ENCODE measurements at regions not wholly inside any gene's neighbourhood (a gene's known extent, or its start where the extent isn't known, plus 50 kb on each side); places are given as distances from the start of the nearest gene placed in this dataset.
A peak's percentile ranks its signal among the peaks of the same experiment; 100 is the strongest.

- in situ Hi-C loops (cut with MboI; ENCODE audit: low sequenced_read_pairs, unreplicated experiment), result no loop called here
Measured at GRCh38 chr14:61868846-61869245, 106.6 kb downstream of the SNAPC1 start.

DNA sequence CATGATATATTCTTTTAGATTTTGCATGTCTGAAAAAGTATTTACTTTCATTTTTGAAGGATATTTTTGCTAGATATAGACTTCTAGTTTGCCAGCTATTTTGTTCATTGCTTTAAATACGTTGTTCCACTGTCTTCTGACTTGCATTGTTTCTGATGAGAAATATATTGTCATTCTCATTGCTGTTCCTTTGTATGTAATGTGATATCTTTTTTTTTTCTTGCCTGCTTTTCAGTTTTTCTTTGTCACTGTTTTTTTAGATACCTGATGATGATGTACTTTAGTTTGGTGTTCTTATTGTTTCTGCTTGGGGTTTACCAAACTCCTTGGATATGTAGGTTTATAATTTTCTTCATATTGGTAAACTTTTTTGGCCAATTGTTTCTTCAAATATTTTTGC is 107.9 kb downstream of the SNAPC1 start:
- no peak for DNase-seq (ENCODE audit: low spot score)
- TF ChIP-seq, protein P1, sequence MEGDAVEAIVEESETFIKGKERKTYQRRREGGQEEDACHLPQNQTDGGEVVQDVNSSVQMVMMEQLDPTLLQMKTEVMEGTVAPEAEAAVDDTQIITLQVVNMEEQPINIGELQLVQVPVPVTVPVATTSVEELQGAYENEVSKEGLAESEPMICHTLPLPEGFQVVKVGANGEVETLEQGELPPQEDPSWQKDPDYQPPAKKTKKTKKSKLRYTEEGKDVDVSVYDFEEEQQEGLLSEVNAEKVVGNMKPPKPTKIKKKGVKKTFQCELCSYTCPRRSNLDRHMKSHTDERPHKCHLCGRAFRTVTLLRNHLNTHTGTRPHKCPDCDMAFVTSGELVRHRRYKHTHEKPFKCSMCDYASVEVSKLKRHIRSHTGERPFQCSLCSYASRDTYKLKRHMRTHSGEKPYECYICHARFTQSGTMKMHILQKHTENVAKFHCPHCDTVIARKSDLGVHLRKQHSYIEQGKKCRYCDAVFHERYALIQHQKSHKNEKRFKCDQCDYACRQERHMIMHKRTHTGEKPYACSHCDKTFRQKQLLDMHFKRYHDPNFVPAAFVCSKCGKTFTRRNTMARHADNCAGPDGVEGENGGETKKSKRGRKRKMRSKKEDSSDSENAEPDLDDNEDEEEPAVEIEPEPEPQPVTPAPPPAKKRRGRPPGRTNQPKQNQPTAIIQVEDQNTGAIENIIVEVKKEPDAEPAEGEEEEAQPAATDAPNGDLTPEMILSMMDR (IDR thresholded peaks at IDR 0.05; ENCODE audit: borderline replicate concordance, control extremely low read depth, extremely low read depth, insufficient read depth, missing control alignments), result no peak
- in situ Hi-C loops (cut with MboI; ENCODE audit: low sequenced_read_pairs, unreplicated experiment), result no loop called here

More at GRCh38 chr14:61868846-61869245, 106.6 kb downstream of the SNAPC1 start:
- TF ChIP-seq, protein P1 (IDR thresholded peaks at IDR 0.05; ENCODE audit: borderline replicate concordance, control extremely low read depth, extremely low read depth, insufficient read depth, missing control alignments), result no peak
- DNase-seq (ENCODE audit: low spot score), result no peak

DNA sequence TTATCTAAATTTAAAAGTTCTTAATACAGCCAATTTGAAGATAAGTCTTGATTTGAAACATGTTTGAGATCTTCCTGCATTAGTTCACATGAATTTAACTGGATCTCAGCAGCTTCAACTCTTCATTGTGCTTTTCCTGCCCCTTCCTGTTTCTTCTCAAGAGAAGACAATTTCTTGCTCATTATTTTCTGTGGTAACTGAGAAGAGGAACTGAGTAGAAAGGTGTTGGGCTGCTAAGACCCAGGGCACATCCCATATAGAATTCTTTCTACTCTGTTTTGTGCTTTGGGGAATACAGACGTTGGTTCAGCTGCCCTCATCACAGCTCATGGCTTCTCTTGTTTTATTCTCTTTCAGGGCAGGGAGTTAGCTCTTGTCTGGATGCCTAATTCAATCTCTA is 110.2 kb downstream of the SNAPC1 start:
- peak; percentile 41 for DNase-seq (ENCODE audit: low spot score)
- TF ChIP-seq, protein P1 (IDR thresholded peaks at IDR 0.05; ENCODE audit: borderline replicate concordance, control extremely low read depth, extremely low read depth, insufficient read depth, missing control alignments), result no peak
- in situ Hi-C loops (cut with MboI; ENCODE audit: low sequenced_read_pairs, unreplicated experiment), result no loop called here

GRCh38 chr14:61875483-61875882 is 113.3 kb downstream of the SNAPC1 start:
- DNase-seq (ENCODE audit: low spot score), result no peak
- in situ Hi-C loops (cut with MboI; ENCODE audit: low sequenced_read_pairs, unreplicated experiment), result no loop called here
- TF ChIP-seq, protein P1 (IDR thresholded peaks at IDR 0.05; ENCODE audit: borderline replicate concordance, control extremely low read depth, extremely low read depth, insufficient read depth, missing control alignments), result no peak

DNA sequence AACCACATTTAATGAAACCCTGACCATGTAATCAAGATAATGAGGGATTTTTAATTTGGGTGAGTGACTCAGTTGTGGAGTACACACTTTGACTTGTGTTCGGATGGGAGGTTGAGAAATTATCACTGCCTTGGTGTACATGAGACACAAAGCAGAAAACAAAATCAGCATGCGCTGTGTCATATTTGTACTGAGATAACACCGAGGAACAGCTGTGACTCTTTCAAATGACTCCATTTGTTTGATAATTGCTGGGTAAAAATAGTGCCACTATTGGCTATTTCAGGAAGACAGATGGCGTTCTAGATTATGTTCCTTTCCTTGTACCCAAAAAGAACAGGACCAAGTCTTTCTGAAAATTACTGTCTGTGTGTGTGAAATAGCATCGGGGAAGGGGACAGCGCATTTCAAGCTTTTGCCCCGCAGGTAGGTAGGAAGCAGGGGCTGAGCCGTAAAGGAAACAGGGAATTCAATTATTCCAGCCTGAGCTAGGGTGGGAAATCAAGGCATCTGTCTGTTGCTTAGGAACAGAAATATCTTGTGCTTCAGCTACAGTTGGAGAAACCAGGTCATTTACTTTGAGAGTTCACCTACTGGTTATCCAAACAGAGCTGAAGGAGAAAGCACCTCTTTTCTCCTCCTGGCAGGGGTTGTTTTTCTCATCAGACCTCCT is 114.3 kb downstream of the SNAPC1 start:
- no peak for DNase-seq (ENCODE audit: low spot score)
- TF ChIP-seq, protein P1 (IDR thresholded peaks at IDR 0.05; ENCODE audit: borderline replicate concordance, control extremely low read depth, extremely low read depth, insufficient read depth, missing control alignments), result no peak
- in situ Hi-C loops (cut with MboI; ENCODE audit: low sequenced_read_pairs, unreplicated experiment), result no loop called here

DNA sequence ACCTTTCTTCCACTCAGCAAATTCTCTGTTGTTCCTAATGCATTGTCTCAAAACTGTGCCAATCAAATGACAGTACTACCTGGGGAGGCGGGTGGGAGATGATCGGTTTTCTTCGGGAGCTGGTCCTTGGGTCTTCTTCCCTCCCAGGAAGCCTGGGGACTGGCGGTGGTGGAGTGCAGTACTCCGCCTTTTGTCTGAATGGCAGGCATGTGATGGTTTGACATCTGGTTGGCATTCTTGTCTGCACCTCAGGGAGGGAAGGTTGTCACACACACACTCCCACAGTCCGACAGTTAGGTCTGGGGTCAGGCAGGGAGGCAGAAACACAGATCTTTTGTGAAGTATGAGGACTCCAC is 114.8 kb downstream of the SNAPC1 start:
- DNase-seq (ENCODE audit: low spot score), result no peak
- TF ChIP-seq, protein P1 (IDR thresholded peaks at IDR 0.05; ENCODE audit: borderline replicate concordance, control extremely low read depth, extremely low read depth, insufficient read depth, missing control alignments), result no peak
- in situ Hi-C loops (cut with MboI; ENCODE audit: low sequenced_read_pairs, unreplicated experiment), result no loop called here

Data from GM13976 (cell line).